ENCODE measurements at regions not wholly inside any gene's neighbourhood (a gene's known extent, or its start where the extent isn't known, plus 50 kb on each side); places are given as distances from the start of the nearest gene placed in this dataset.

GRCh38 chr18:45119876-45120275 lies 439.2 kb downstream of the SETBP1 start:
- DNase-seq: no peak
- no peak overlapping the region for H3K4me2 ChIP-seq (ENCODE audit: low read depth, low read length, poor library complexity, severe bottlenecking)
- no peaks in the 10 kb centered on the region for H3K9me2 ChIP-seq (replicated peaks; ENCODE audit: insufficient read depth, low read length)
- H3K9ac ChIP-seq (ENCODE audit: low read length): no peak overlapping the region
- no peaks in the 10 kb centered on the region for H4K20me1 ChIP-seq (ENCODE audit: insufficient read depth, low read depth, low read length)
- H3K27me3 ChIP-seq (ENCODE audit: low read length): no peaks in the 10 kb centered on the region
- H3K4me3 ChIP-seq (ENCODE audit: low read length): no peak overlapping the region
- no peaks in the 10 kb centered on the region for H3K79me2 ChIP-seq (ENCODE audit: low read length)
- no peak overlapping the region for H2AFZ ChIP-seq (ENCODE audit: low read length)
- no peaks in the 10 kb centered on the region for H3K9me3 ChIP-seq (ENCODE audit: low read length)
- H3K36me3 ChIP-seq (ENCODE audit: insufficient read depth, low read length): no peaks in the 10 kb centered on the region
- H3K4me1 ChIP-seq (ENCODE audit: low read length): no peaks in the 10 kb centered on the region
- H3K27ac ChIP-seq (ENCODE audit: low read length): no peak overlapping the region

GRCh38 chr18:45121146-45121545 lies 440.5 kb downstream of the SETBP1 start:
- H3K9ac ChIP-seq (ENCODE audit: low read length): no peak overlapping the region
- no peaks in the 10 kb centered on the region for H3K79me2 ChIP-seq (ENCODE audit: low read length)
- no peaks in the 10 kb centered on the region for H3K9me3 ChIP-seq (ENCODE audit: low read length)
- no peak overlapping the region for H3K4me2 ChIP-seq (ENCODE audit: low read depth, low read length, poor library complexity, severe bottlenecking)
- H3K27ac ChIP-seq (ENCODE audit: low read length): no peak overlapping the region
- no peaks in the 10 kb centered on the region for H4K20me1 ChIP-seq (ENCODE audit: insufficient read depth, low read depth, low read length)
- no peaks in the 10 kb centered on the region for H3K9me2 ChIP-seq (replicated peaks; ENCODE audit: insufficient read depth, low read length)
- no peaks in the 10 kb centered on the region for H3K36me3 ChIP-seq (ENCODE audit: insufficient read depth, low read length)
- H2AFZ ChIP-seq (ENCODE audit: low read length): no peak overlapping the region
- no peak for DNase-seq
- no peaks in the 10 kb centered on the region for H3K4me1 ChIP-seq (ENCODE audit: low read length)
- H3K4me3 ChIP-seq (ENCODE audit: low read length): no peak overlapping the region
- H3K27me3 ChIP-seq (ENCODE audit: low read length): no peaks in the 10 kb centered on the region

- H3K9me2 ChIP-seq (replicated peaks; ENCODE audit: insufficient read depth, low read length): no peaks in the 10 kb centered on the region
- H2AFZ ChIP-seq (ENCODE audit: low read length): no peak overlapping the region
- no peaks in the 10 kb centered on the region for H3K4me1 ChIP-seq (ENCODE audit: low read length)
- H3K4me3 ChIP-seq (ENCODE audit: low read length): no peak overlapping the region
- no peaks in the 10 kb centered on the region for H3K9me3 ChIP-seq (ENCODE audit: low read length)
- no peak overlapping the region for H3K4me2 ChIP-seq (ENCODE audit: low read depth, low read length, poor library complexity, severe bottlenecking)
- H3K27ac ChIP-seq (ENCODE audit: low read length): no peak overlapping the region
- no peaks in the 10 kb centered on the region for H3K79me2 ChIP-seq (ENCODE audit: low read length)
- H3K9ac ChIP-seq (ENCODE audit: low read length): no peak overlapping the region
- DNase-seq: no peak
- H3K27me3 ChIP-seq (ENCODE audit: low read length): no peaks in the 10 kb centered on the region
- no peaks in the 10 kb centered on the region for H3K36me3 ChIP-seq (ENCODE audit: insufficient read depth, low read length)
- no peaks in the 10 kb centered on the region for H4K20me1 ChIP-seq (ENCODE audit: insufficient read depth, low read depth, low read length)
These were observed 441.8 kb downstream of the SETBP1 start for GRCh38 chr18:45122506-45122905.

- DNase-seq: no peak
- no peaks in the 10 kb centered on the region for H3K9me3 ChIP-seq (ENCODE audit: low read length)
- no peaks in the 10 kb centered on the region for H4K20me1 ChIP-seq (ENCODE audit: insufficient read depth, low read depth, low read length)
- H2AFZ ChIP-seq (ENCODE audit: low read length): no peak overlapping the region
- no peaks in the 10 kb centered on the region for H3K4me1 ChIP-seq (ENCODE audit: low read length)
- no peak overlapping the region for H3K4me2 ChIP-seq (ENCODE audit: low read depth, low read length, poor library complexity, severe bottlenecking)
- no peaks in the 10 kb centered on the region for H3K79me2 ChIP-seq (ENCODE audit: low read length)
- H3K36me3 ChIP-seq (ENCODE audit: insufficient read depth, low read length): no peaks in the 10 kb centered on the region
- no peaks in the 10 kb centered on the region for H3K9me2 ChIP-seq (replicated peaks; ENCODE audit: insufficient read depth, low read length)
- H3K9ac ChIP-seq (ENCODE audit: low read length): no peak overlapping the region
- H3K4me3 ChIP-seq (ENCODE audit: low read length): no peak overlapping the region
- no peak overlapping the region for H3K27ac ChIP-seq (ENCODE audit: low read length)
- H3K27me3 ChIP-seq (ENCODE audit: low read length): no peaks in the 10 kb centered on the region
These were observed 446.7 kb downstream of the SETBP1 start for GRCh38 chr18:45127405-45127804.

- DNase-seq: no peak
- Histone ChIP-seq H4K20me1 (ENCODE audit: insufficient read depth, low read depth, low read length) (no peaks in the 10 kb centered on the region), H3K27me3 (ENCODE audit: low read length) (no peaks in the 10 kb centered on the region), H3K79me2 (ENCODE audit: low read length) (no peaks in the 10 kb centered on the region), H3K9me2 (replicated peaks; ENCODE audit: insufficient read depth, low read length) (no peaks in the 10 kb centered on the region), H3K9me3 (ENCODE audit: low read length) (no peaks in the 10 kb centered on the region), H3K9ac (ENCODE audit: low read length) (no peak overlapping the region), H2AFZ (ENCODE audit: low read length) (no peak overlapping the region), H3K4me2 (ENCODE audit: low read depth, low read length, poor library complexity, severe bottlenecking) (no peak overlapping the region), H3K27ac (ENCODE audit: low read length) (no peak overlapping the region), H3K36me3 (ENCODE audit: insufficient read depth, low read length) (no peaks in the 10 kb centered on the region), H3K4me1 (ENCODE audit: low read length) (no peaks in the 10 kb centered on the region), H3K4me3 (ENCODE audit: low read length) (no peak overlapping the region)
These were observed 452.6 kb downstream of the SETBP1 start for GRCh38 chr18:45133276-45133675.

- H3K36me3 ChIP-seq (ENCODE audit: insufficient read depth, low read length): no peaks in the 10 kb centered on the region
- no peak overlapping the region for H2AFZ ChIP-seq (ENCODE audit: low read length)
- H3K9me3 ChIP-seq (ENCODE audit: low read length): no peaks in the 10 kb centered on the region
- no peaks in the 10 kb centered on the region for H3K79me2 ChIP-seq (ENCODE audit: low read length)
- H3K4me1 ChIP-seq (ENCODE audit: low read length): peaks cover 5% of the 10 kb centered on the region
- no peak for DNase-seq
- H3K4me2 ChIP-seq (ENCODE audit: low read depth, low read length, poor library complexity, severe bottlenecking): no peak overlapping the region
- no peak overlapping the region for H3K9ac ChIP-seq (ENCODE audit: low read length)
- no peaks in the 10 kb centered on the region for H3K27me3 ChIP-seq (ENCODE audit: low read length)
- no peak overlapping the region for H3K4me3 ChIP-seq (ENCODE audit: low read length)
- H3K27ac ChIP-seq (ENCODE audit: low read length): no peak overlapping the region
- no peaks in the 10 kb centered on the region for H4K20me1 ChIP-seq (ENCODE audit: insufficient read depth, low read depth, low read length)
- H3K9me2 ChIP-seq (replicated peaks; ENCODE audit: insufficient read depth, low read length): no peaks in the 10 kb centered on the region
These were observed 455.8 kb downstream of the SETBP1 start for GRCh38 chr18:45136381-45137086.

- Histone ChIP-seq H3K9me3 (ENCODE audit: low read length) (no peaks in the 10 kb centered on the region), H2AFZ (ENCODE audit: low read length) (no peak overlapping the region), H3K4me2 (ENCODE audit: low read depth, low read length, poor library complexity, severe bottlenecking) (no peak overlapping the region), H3K9me2 (replicated peaks; ENCODE audit: insufficient read depth, low read length) (no peaks in the 10 kb centered on the region), H3K4me3 (ENCODE audit: low read length) (no peak overlapping the region), H3K27ac (ENCODE audit: low read length) (no peak overlapping the region), H3K27me3 (ENCODE audit: low read length) (no peaks in the 10 kb centered on the region), H3K79me2 (ENCODE audit: low read length) (no peaks in the 10 kb centered on the region), H3K4me1 (ENCODE audit: low read length) (peaks cover 5% of the 10 kb centered on the region), H3K9ac (ENCODE audit: low read length) (no peak overlapping the region), H3K36me3 (ENCODE audit: insufficient read depth, low read length) (no peaks in the 10 kb centered on the region), H4K20me1 (ENCODE audit: insufficient read depth, low read depth, low read length) (no peaks in the 10 kb centered on the region)
- no peak for DNase-seq
These were observed 456.4 kb downstream of the SETBP1 start for GRCh38 chr18:45137087-45137419.

GRCh38 chr18:45139478-45139877 lies 458.8 kb downstream of the SETBP1 start:
- no peaks in the 10 kb centered on the region for H3K9me3 ChIP-seq (ENCODE audit: low read length)
- H3K9ac ChIP-seq (ENCODE audit: low read length): no peak overlapping the region
- no peak overlapping the region for H2AFZ ChIP-seq (ENCODE audit: low read length)
- H4K20me1 ChIP-seq (ENCODE audit: insufficient read depth, low read depth, low read length): no peaks in the 10 kb centered on the region
- H3K4me1 ChIP-seq (ENCODE audit: low read length): peaks cover 5% of the 10 kb centered on the region
- H3K27me3 ChIP-seq (ENCODE audit: low read length): no peaks in the 10 kb centered on the region
- H3K4me2 ChIP-seq (ENCODE audit: low read depth, low read length, poor library complexity, severe bottlenecking): no peak overlapping the region
- DNase-seq: no peak
- H3K36me3 ChIP-seq (ENCODE audit: insufficient read depth, low read length): no peaks in the 10 kb centered on the region
- no peak overlapping the region for H3K4me3 ChIP-seq (ENCODE audit: low read length)
- H3K9me2 ChIP-seq (replicated peaks; ENCODE audit: insufficient read depth, low read length): no peaks in the 10 kb centered on the region
- H3K27ac ChIP-seq (ENCODE audit: low read length): no peak overlapping the region
- no peaks in the 10 kb centered on the region for H3K79me2 ChIP-seq (ENCODE audit: low read length)

GRCh38 chr18:45142868-45143267 lies 462.2 kb downstream of the SETBP1 start:
- Histone ChIP-seq H3K9me3 (ENCODE audit: low read length) (no peaks in the 10 kb centered on the region), H3K27ac (ENCODE audit: low read length) (no peak overlapping the region), H3K4me1 (ENCODE audit: low read length) (peaks cover 5% of the 10 kb centered on the region), H3K79me2 (ENCODE audit: low read length) (no peaks in the 10 kb centered on the region), H2AFZ (ENCODE audit: low read length) (no peak overlapping the region), H3K9me2 (replicated peaks; ENCODE audit: insufficient read depth, low read length) (no peaks in the 10 kb centered on the region), H4K20me1 (ENCODE audit: insufficient read depth, low read depth, low read length) (no peaks in the 10 kb centered on the region), H3K27me3 (ENCODE audit: low read length) (no peaks in the 10 kb centered on the region), H3K36me3 (ENCODE audit: insufficient read depth, low read length) (no peaks in the 10 kb centered on the region), H3K4me3 (ENCODE audit: low read length) (no peak overlapping the region), H3K9ac (ENCODE audit: low read length) (no peak overlapping the region), H3K4me2 (ENCODE audit: low read depth, low read length, poor library complexity, severe bottlenecking) (no peak overlapping the region)
- no peak for DNase-seq

Data from Karpas-422 (cell line).